Retinal pigment epithelial cell (primary cell): ENCODE measurements at regions not wholly inside any gene's neighbourhood (a gene's known extent, or its start where the extent isn't known, plus 50 kb on each side); places are given as distances from the start of the nearest gene placed in this dataset.
A peak's percentile ranks its signal among the peaks of the same experiment; 100 is the strongest.

Experiments used
- DNase-seq: peaks from one replicate; pipeline ENCODE4 v3.0.0-alpha.2; 2010; ENCODE audit warnings: low read depth
- H3K4me3 ChIP-seq: 2 replicates; pipeline ENCODE4 v1.5.1; 2011; ENCODE audit warnings: mild to moderate bottlenecking, low read length, control low read depth, moderate library complexity
- TF ChIP-seq, protein P1 (sequence below): conservative IDR thresholded peaks from 2 replicates; pipeline ENCODE4 v1.5.1; 2011; ENCODE audit warnings: low read depth, low read length, control low read depth, inconsistent platforms

DNA sequence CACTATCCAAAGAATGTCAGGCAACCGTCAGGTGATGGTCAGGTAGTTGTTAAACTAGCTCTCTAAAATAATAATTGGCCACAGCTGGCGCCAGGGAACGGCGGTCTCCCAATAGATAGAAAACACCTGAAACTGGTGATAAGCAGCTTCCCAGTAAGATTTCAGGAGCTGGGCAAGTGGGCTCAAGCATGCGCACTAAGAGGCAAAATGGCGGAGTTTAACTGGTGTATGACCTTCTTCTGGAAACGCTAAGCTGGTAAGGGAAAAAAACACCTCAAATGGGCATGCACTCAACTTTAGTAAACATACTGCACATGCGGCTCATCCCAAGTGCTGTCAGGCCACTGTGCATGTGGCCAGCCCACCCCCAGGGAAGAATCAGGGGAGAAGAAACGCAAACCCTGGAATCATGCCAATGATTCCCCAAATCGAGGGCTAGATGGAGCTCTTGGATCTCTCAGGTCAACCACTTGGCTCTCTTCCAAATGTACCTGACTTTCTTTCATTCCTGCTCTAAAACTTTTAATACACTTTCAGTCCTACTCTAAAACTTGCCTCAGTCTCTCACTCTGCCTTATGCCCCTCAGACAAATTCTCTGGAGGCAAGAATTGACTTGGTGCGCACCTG, 195.0 kb downstream of the ZNF621 start:
- no peak for DNase-seq

DNA sequence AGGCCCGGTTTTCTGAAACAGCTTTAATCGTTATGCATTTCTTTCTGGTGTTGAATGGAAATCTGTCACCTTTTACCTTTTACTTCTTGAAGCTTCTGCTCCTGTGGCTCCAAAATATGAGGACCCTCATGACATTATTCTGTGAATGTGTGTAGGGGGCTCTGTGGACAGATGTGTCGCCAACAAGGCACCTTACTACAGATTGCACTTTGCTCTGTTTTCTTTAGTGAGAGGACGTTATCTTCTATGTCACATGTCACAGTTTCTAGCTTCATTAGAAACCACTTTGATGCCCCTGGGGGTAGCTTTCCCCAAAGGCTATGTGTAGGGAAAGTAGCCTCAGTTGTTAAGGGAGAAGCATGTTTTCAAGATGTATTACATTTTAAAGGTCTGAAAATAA, 195.6 kb downstream of the ZNF621 start:
- H3K4me3 ChIP-seq: no peak overlapping the region
- no peak for DNase-seq
- TF ChIP-seq, protein P1, sequence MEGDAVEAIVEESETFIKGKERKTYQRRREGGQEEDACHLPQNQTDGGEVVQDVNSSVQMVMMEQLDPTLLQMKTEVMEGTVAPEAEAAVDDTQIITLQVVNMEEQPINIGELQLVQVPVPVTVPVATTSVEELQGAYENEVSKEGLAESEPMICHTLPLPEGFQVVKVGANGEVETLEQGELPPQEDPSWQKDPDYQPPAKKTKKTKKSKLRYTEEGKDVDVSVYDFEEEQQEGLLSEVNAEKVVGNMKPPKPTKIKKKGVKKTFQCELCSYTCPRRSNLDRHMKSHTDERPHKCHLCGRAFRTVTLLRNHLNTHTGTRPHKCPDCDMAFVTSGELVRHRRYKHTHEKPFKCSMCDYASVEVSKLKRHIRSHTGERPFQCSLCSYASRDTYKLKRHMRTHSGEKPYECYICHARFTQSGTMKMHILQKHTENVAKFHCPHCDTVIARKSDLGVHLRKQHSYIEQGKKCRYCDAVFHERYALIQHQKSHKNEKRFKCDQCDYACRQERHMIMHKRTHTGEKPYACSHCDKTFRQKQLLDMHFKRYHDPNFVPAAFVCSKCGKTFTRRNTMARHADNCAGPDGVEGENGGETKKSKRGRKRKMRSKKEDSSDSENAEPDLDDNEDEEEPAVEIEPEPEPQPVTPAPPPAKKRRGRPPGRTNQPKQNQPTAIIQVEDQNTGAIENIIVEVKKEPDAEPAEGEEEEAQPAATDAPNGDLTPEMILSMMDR: no peak

More for the DNA sequence above, 195.0 kb downstream of the ZNF621 start:
- H3K4me3 ChIP-seq: no peak overlapping the region
- TF ChIP-seq, protein P1: peak; percentile 6

DNA sequence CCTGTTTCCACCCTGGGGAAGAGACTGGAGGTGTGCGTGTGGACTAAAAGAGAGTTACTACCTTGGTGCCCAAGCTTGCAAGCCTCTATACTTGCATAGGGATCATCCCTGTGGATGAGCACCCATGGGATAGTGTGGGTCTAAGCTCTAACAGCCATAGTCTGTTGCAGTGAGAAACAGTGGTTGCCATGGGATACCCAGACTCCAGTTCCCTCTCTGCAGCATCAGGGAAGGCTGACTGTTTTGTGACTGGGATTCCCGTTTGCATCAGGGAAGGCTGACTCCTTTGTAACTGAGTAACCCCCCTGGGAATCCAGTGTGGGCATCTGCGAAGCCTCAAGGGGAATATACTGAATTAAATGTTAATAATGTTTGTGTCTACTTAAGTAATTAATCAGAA, 196.1 kb downstream of the ZNF621 start:
- H3K4me3 ChIP-seq: no peak overlapping the region
- TF ChIP-seq, protein P1: no peak
- no peak for DNase-seq

DNA sequence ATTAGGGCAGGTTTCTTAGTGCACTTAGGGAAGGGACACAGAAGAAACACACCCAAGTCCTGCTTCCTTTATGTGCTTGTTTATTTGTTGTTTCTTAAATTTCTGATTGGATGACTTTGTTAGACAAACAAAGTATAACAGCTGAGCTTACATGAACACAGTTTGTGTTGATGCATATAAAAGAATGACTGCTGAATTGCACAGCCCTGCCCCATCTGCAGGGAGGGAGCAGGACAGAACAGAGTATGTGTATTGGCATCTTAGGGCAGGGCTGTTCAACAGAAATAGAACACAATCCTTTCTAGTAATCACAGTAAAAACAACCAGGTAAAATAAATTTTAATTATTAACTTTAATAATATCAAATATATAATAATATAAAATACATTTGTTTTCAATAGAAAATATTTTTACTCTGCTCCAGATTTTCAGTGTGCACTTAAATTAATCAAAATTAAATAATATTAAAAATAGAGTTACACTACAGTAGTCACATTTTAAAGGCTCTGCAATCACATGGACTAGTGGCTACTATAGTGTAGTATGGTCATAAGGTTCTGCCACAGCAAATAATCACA, 198.4 kb downstream of the ZNF621 start:
- no peak for DNase-seq
- H3K4me3 ChIP-seq: no peak overlapping the region
- TF ChIP-seq, protein P1: no peak

DNA sequence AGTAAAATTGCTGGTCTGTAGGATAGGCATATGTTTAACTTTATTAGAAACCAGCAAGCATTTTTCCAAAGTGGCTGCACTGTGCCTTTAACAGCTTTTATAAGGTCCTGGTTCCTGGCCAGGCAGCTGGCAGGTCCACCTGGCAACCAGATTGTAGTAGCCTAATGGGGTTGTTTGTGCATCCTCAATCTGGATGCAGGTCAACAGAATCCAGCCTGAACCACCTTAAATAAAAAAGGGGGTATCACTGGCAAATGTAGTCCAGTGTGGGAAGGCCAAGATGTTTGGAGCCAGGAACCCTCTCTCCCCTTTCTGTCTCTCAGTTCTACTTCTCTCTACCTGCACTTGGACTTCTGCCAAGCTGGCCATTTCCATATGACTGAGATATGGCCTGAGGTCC, 200.3 kb downstream of the ZNF621 start:
- H3K4me3 ChIP-seq: no peak overlapping the region
- no peak for DNase-seq
- TF ChIP-seq, protein P1: no peak

DNA sequence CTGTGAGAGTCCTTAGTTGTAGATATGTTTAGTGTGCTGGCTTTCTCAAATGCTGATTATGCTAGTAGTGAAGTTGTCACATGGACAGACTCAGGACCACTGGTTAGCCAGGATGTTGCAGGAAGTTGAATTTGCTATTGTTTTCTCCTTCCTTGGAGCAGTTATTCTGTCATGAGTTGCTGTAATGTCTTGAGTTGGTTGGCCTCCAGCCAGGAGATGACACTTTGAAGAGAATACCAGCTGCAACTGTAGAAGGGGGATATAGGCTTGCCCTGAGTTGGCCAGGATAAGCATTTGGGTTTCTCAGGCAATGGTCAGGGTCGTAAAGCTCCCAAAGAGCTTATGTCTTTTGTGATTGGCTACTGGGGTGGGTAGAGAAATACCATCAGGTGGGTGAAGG, 206.7 kb downstream of the ZNF621 start:
- TF ChIP-seq, protein P1: no peak
- DNase-seq: no peak
- H3K4me3 ChIP-seq: no peak overlapping the region

GRCh38 chr3:40736943-40737342, 212.2 kb downstream of the ZNF621 start:
- TF ChIP-seq, protein P1: no peak
- no peak for DNase-seq
- no peak overlapping the region for H3K4me3 ChIP-seq
